ENCODE measurements at regions not wholly inside any gene's neighbourhood (a gene's known extent, or its start where the extent isn't known, plus 50 kb on each side); places are given as distances from the start of the nearest gene placed in this dataset.

GRCh38 chr1:17895986-17896385 is 140.9 kb downstream of the ACTL8 start:
- 100% methylated on average over 2 of the region's 8 CpGs for WGBS (ENCODE audit: low lambda C conversion rate)
- TF ChIP-seq ZBTB33 (IDR thresholded peaks at IDR 0.05; ENCODE audit: borderline replicate concordance, low read depth) (no peak), GATA2 (CRISPR knock-in tag; IDR thresholded peaks at IDR 0.05) (no peak), USF1 (IDR thresholded peaks at IDR 0.05; ENCODE audit: borderline replicate concordance, low read depth) (no peak), TCF12 (IDR thresholded peaks at IDR 0.05) (no peak), NFIC (IDR thresholded peaks at IDR 0.05; ENCODE audit: borderline replicate concordance) (no peak), MAX (IDR thresholded peaks at IDR 0.05; ENCODE audit: low read depth) (no peak), TEAD4 (IDR thresholded peaks at IDR 0.05; ENCODE audit: borderline replicate concordance, insufficient read depth) (no peak), YY1 (IDR thresholded peaks at IDR 0.05; ENCODE audit: low read depth) (no peak), EP300 (IDR thresholded peaks at IDR 0.05; ENCODE audit: borderline replicate concordance in 1 of 2, low read depth in 1 of 2, low read length in 1 of 2) (no peak), CTCF (IDR thresholded peaks at IDR 0.05) (no peak), FOSL2 (IDR thresholded peaks at IDR 0.05; ENCODE audit: borderline replicate concordance, low read depth) (no peak), RAD21 (IDR thresholded peaks at IDR 0.05; ENCODE audit: low read length) (no peak), FOXM1 (IDR thresholded peaks at IDR 0.05; ENCODE audit: low read depth) (no peak), IRF3 (IDR thresholded peaks at IDR 0.05; ENCODE audit: low read depth, low read length) (no peak), CHD2 (IDR thresholded peaks at IDR 0.05; ENCODE audit: low read length, partially characterized antibody) (no peak), NRF1 (IDR thresholded peaks at IDR 0.05; ENCODE audit: low read depth, low read length) (no peak), RCOR1 (IDR thresholded peaks at IDR 0.05; ENCODE audit: low read length) (no peak), MEF2A (IDR thresholded peaks at IDR 0.05; ENCODE audit: borderline replicate concordance, low read depth) (no peak), TAF1 (IDR thresholded peaks at IDR 0.05; ENCODE audit: borderline replicate concordance, low read depth, low read length) (no peak)
- H3K79me2 ChIP-seq (ENCODE audit: insufficient read depth), result no peaks in the 10 kb centered on the region
- no peak overlapping the region for H3K27ac ChIP-seq (ENCODE audit: low read depth in 2 of 2, low read length in 1 of 2)
- H3K4me2 ChIP-seq, result no peak overlapping the region
- POLR2A ChIA-PET, result no interaction called here
- H3K27me3 ChIP-seq (ENCODE audit: insufficient read depth), result no peaks in the 10 kb centered on the region; the same call in 1 of the 2 replicates
- CTCF ChIA-PET, result interaction anchor here (0.9 to 2.1 kb wide), 3 partner anchors 13 to 234 kb away, joined by 3 to 10 read pairs (median 7); no protein-coding TSS in a partner anchor
- no peaks in the 10 kb centered on the region for H3K9me3 ChIP-seq
- no peak overlapping the region for H3K4me3 ChIP-seq (ENCODE audit: low read depth in 2 of 2, low read length in 1 of 2)
- no peaks in the 10 kb centered on the region for H3F3A ChIP-seq (replicated peaks; ENCODE audit: insufficient read depth)
- DNase-seq, result no peak
- H2AFZ ChIP-seq (ENCODE audit: low read depth), result no peak overlapping the region
- H3K4me1 ChIP-seq (ENCODE audit: control insufficient read depth in 1 of 2, insufficient read depth in 2 of 2, low read depth in 1 of 2, low read length in 1 of 2), result peaks cover 0 to 14% of the 10 kb centered on the region in 2 experiments; a peak in 1 of 4 replicates
- no peaks in the 10 kb centered on the region for H3K9me2 ChIP-seq
- H3K9ac ChIP-seq, result no peak overlapping the region
- H3K36me3 ChIP-seq (replicated peaks in 1 of 2; ENCODE audit: control insufficient read depth in 1 of 2, insufficient read depth in 2 of 2, low read length in 1 of 2), result no peaks in the 10 kb centered on the region
- H4K20me1 ChIP-seq (ENCODE audit: insufficient read depth), result no peaks in the 10 kb centered on the region
